Heart left ventricle (tissue), 13 donors: ENCODE measurements at regions not wholly inside any gene's neighbourhood (a gene's known extent, or its start where the extent isn't known, plus 50 kb on each side); places are given as distances from the start of the nearest gene placed in this dataset.

Experiments used
- CTCF ChIP-seq, 12 donors: fragments of 200-600 bp; sonication (generic) in 4 of 12; IDR thresholded peaks; one replicate each; pipeline versions ENCODE4 v1.5.0 to v1.8.0; 2018 to 2022; ENCODE audit warnings: antibody characterized with exemption in 12 of 12, mild to moderate bottlenecking in 5 of 12
- POLR2A ChIP-seq, 2 donors: fragments of 450-650 bp; IDR thresholded peaks; one replicate each; pipeline ENCODE4 v1.6.1; 2017; ENCODE audit warnings: antibody characterized with exemption in 2 of 2, mild to moderate bottlenecking in 2 of 2, moderate library complexity in 2 of 2
- donor health status: ischemic (EF 13 %, LVEDD 7.1; RV severe dilation, severe dysfunction).
- donor health status: DM: no; HTN: yes; CAD: no.
- donor health status: DM: no; HTN: no; CAD: no.
- donor health status: ischemic (EF 25% LVEDD 6.9; RV normal size, moderate dysfunction).
- donor health status: ischemic (EF 25% LVEDD 5.7; RV mildly dilated, moderate dysfunction).
- donor health status: ischemic (EF 35%, LVEDD 5.7; RV mildly dilated, moderate dysfunction).
- donor health status: nonischemic (EF 11% LVEDD 7.7; RV severe dilation, severe dysfunction).
- donor health status: DM: yes; HTN: yes; CAD: no.
- donor health status: PGD.
- donor health status: ischemic (EF 29% LVEDD 5.4; RV normal size, mild dysfunction).
- donor health status: nonischemic (EF 23%, LVEDD 6.1; RV moderate dilation, normal function).

- peak in 3 of 12 donors; percentile 9 to 38 (median 17) for TF ChIP-seq CTCF (IDR thresholded peaks at IDR 0.05)
- TF ChIP-seq POLR2A (IDR thresholded peaks at IDR 0.05), result no peak
Observed at GRCh38 chr2:105969552-105969951, 224.5 kb downstream of the UXS1 start.
